ENCODE measurements at regions not wholly inside any gene's neighbourhood (a gene's known extent, or its start where the extent isn't known, plus 50 kb on each side); places are given as distances from the start of the nearest gene placed in this dataset.

- TF ChIP-seq REST (IDR thresholded peaks at IDR 0.05; ENCODE audit: unreplicated experiment) (no peak), CREB1 (CRISPR knock-in tag; IDR thresholded peaks at IDR 0.05; ENCODE audit: low read depth) (no peak), JUNB (IDR thresholded peaks at IDR 0.05; ENCODE audit: unreplicated experiment) (no peak), ZNF114 (CRISPR knock-in tag; IDR thresholded peaks at IDR 0.05) (no peak), EZH2phosphoT487 (IDR thresholded peaks at IDR 0.05; ENCODE audit: unreplicated experiment) (no peak), POLR2AphosphoS5 (IDR thresholded peaks at IDR 0.05; ENCODE audit: low read depth) (no peak), EZH2 (IDR thresholded peaks at IDR 0.05; ENCODE audit: low read depth, unreplicated experiment) (no peak)
Measured at GRCh38 chr21:34296878-34297277, 66.9 kb upstream of the KCNE2 start (continued).

GRCh38 chr21:34298534-34299167, 65.2 kb upstream of the KCNE2 start:
- Mint-ChIP-seq H3K4me3 (no peak overlapping the region), H3K27ac (no peak overlapping the region), H3K36me3 (ENCODE audit: low read depth) (no peaks in the 10 kb centered on the region), H3K27me3 (ENCODE audit: insufficient read depth, low read depth, poor library complexity) (peaks cover 2% of the 10 kb centered on the region), H3K4me1 (no peaks in the 10 kb centered on the region), H3K9me3 (no peaks in the 10 kb centered on the region)
- Histone ChIP-seq H3K27ac (ENCODE audit: low read depth) (no peak overlapping the region), H3K27me3 (ENCODE audit: insufficient read depth) (no peaks in the 10 kb centered on the region), H2AFZ (no peak overlapping the region), H3K4me2 (no peak overlapping the region), H3K36me3 (ENCODE audit: insufficient read depth) (no peaks in the 10 kb centered on the region), H3K79me2 (replicated peaks; ENCODE audit: insufficient read depth) (no peaks in the 10 kb centered on the region), H3K9me2 (ENCODE audit: insufficient read depth) (peaks cover 31% of the 10 kb centered on the region; the same call in 1 of the 2 replicates), H3K4me3 (no peak overlapping the region), H3F3A (replicated peaks; ENCODE audit: low read depth) (no peaks in the 10 kb centered on the region), H3K4me1 (ENCODE audit: insufficient read depth) (no peaks in the 10 kb centered on the region), H4K20me1 (replicated peaks; ENCODE audit: insufficient read depth) (no peaks in the 10 kb centered on the region)
- DNase-seq (ENCODE audit: low spot score) (no peak), ATAC-seq (no peak)
- TF ChIP-seq ETS1 (IDR thresholded peaks at IDR 0.05) = no peak
- no peak for TF ChIP-seq JUNB (IDR thresholded peaks at IDR 0.05; ENCODE audit: unreplicated experiment)
- no peak for TF ChIP-seq ZNF462 (CRISPR knock-in tag; IDR thresholded peaks at IDR 0.05)
- TF ChIP-seq EZH2phosphoT487 (IDR thresholded peaks at IDR 0.05; ENCODE audit: unreplicated experiment) = no peak
- TF ChIP-seq, protein P1, sequence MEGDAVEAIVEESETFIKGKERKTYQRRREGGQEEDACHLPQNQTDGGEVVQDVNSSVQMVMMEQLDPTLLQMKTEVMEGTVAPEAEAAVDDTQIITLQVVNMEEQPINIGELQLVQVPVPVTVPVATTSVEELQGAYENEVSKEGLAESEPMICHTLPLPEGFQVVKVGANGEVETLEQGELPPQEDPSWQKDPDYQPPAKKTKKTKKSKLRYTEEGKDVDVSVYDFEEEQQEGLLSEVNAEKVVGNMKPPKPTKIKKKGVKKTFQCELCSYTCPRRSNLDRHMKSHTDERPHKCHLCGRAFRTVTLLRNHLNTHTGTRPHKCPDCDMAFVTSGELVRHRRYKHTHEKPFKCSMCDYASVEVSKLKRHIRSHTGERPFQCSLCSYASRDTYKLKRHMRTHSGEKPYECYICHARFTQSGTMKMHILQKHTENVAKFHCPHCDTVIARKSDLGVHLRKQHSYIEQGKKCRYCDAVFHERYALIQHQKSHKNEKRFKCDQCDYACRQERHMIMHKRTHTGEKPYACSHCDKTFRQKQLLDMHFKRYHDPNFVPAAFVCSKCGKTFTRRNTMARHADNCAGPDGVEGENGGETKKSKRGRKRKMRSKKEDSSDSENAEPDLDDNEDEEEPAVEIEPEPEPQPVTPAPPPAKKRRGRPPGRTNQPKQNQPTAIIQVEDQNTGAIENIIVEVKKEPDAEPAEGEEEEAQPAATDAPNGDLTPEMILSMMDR (conservative IDR thresholded peaks at IDR 0.05; ENCODE audit: low read depth in 2 of 2) = no peak
- TF ChIP-seq CREB1 (CRISPR knock-in tag; IDR thresholded peaks at IDR 0.05; ENCODE audit: low read depth) = no peak
- no peak for TF ChIP-seq POLR2AphosphoS5 (IDR thresholded peaks at IDR 0.05; ENCODE audit: low read depth)
- TF ChIP-seq NANOG (IDR thresholded peaks at IDR 0.05; ENCODE audit: borderline replicate concordance) = no peak
- TF ChIP-seq ZNF331 (CRISPR knock-in tag; IDR thresholded peaks at IDR 0.05; ENCODE audit: low read depth) = no peak

Data from GM23338 (cell line).